ENCODE measurements at regions not wholly inside any gene's neighbourhood (a gene's known extent, or its start where the extent isn't known, plus 50 kb on each side); places are given as distances from the start of the nearest gene placed in this dataset.

GRCh38 chr14:38079886-38080285, 127.8 kb upstream of the SSTR1 start:
- CTCF ChIA-PET: no interaction called here
- H3K27ac Mint-ChIP-seq (ENCODE audit: low read depth, unreplicated experiment): no peak overlapping the region
- intact Hi-C loops (cut with micrococcal nuclease): no loop called here
- POLR2A ChIA-PET: interaction anchor here (1.2 kb wide), 1 partner anchor 8 kb away, joined by 4 read pairs; no protein-coding TSS in a partner anchor
- peaks cover 16% of the 10 kb centered on the region for H3K4me1 Mint-ChIP-seq (ENCODE audit: insufficient read depth, unreplicated experiment)
- H3K27me3 Mint-ChIP-seq (ENCODE audit: insufficient read depth, unreplicated experiment): no peaks in the 10 kb centered on the region
- no peak for TF ChIP-seq CTCF (IDR thresholded peaks at IDR 0.05; ENCODE audit: unreplicated experiment)
- no peak for DNase-seq (ENCODE audit: unreplicated experiment)
- no peak overlapping the region for H3K4me3 Mint-ChIP-seq (ENCODE audit: unreplicated experiment)
- no peaks in the 10 kb centered on the region for H3K36me3 Mint-ChIP-seq (ENCODE audit: insufficient read depth, unreplicated experiment)
- BruUV-seq (replicated peaks): no TSS peak
- H3K9me3 Mint-ChIP-seq (ENCODE audit: unreplicated experiment): no peaks in the 10 kb centered on the region

GRCh38 chr14:38080696-38081095, 127.0 kb upstream of the SSTR1 start:
- H3K27ac Mint-ChIP-seq (ENCODE audit: low read depth, unreplicated experiment): no peak overlapping the region
- peaks cover 16% of the 10 kb centered on the region for H3K4me1 Mint-ChIP-seq (ENCODE audit: insufficient read depth, unreplicated experiment)
- intact Hi-C loops (cut with micrococcal nuclease): no loop called here
- BruUV-seq (replicated peaks): no TSS peak
- ChIA-PET CTCF (interaction anchor here (0.6 to 0.7 kb wide), 3 partner anchors 28 to 1105 kb away, joined by 3 to 8 read pairs (median 3); no protein-coding TSS in a partner anchor), POLR2A (no interaction called here)
- H3K36me3 Mint-ChIP-seq (ENCODE audit: insufficient read depth, unreplicated experiment): no peaks in the 10 kb centered on the region
- no peaks in the 10 kb centered on the region for H3K27me3 Mint-ChIP-seq (ENCODE audit: insufficient read depth, unreplicated experiment)
- DNase-seq (ENCODE audit: unreplicated experiment): no peak
- no peaks in the 10 kb centered on the region for H3K9me3 Mint-ChIP-seq (ENCODE audit: unreplicated experiment)
- H3K4me3 Mint-ChIP-seq (ENCODE audit: unreplicated experiment): no peak overlapping the region
- TF ChIP-seq CTCF (IDR thresholded peaks at IDR 0.05; ENCODE audit: unreplicated experiment): no peak

- intact Hi-C loops (cut with micrococcal nuclease): no loop called here
- peaks cover 14% of the 10 kb centered on the region for H3K4me1 Mint-ChIP-seq (ENCODE audit: insufficient read depth, unreplicated experiment)
- ChIA-PET POLR2A (no interaction called here), CTCF (no interaction called here)
- TF ChIP-seq CTCF (IDR thresholded peaks at IDR 0.05; ENCODE audit: unreplicated experiment): no peak
- H3K4me3 Mint-ChIP-seq (ENCODE audit: unreplicated experiment): no peak overlapping the region
- H3K27me3 Mint-ChIP-seq (ENCODE audit: insufficient read depth, unreplicated experiment): no peaks in the 10 kb centered on the region
- no peak overlapping the region for H3K27ac Mint-ChIP-seq (ENCODE audit: low read depth, unreplicated experiment)
- H3K36me3 Mint-ChIP-seq (ENCODE audit: insufficient read depth, unreplicated experiment): no peaks in the 10 kb centered on the region
- BruUV-seq (replicated peaks): no TSS peak
- H3K9me3 Mint-ChIP-seq (ENCODE audit: unreplicated experiment): no peaks in the 10 kb centered on the region
- DNase-seq (ENCODE audit: unreplicated experiment): no peak
Observed at GRCh38 chr14:38083039-38083438, 124.7 kb upstream of the SSTR1 start.

GRCh38 chr14:38089123-38089522, 118.6 kb upstream of the SSTR1 start:
- no peaks in the 10 kb centered on the region for H3K36me3 Mint-ChIP-seq (ENCODE audit: insufficient read depth, unreplicated experiment)
- no peak overlapping the region for H3K27ac Mint-ChIP-seq (ENCODE audit: low read depth, unreplicated experiment)
- no peaks in the 10 kb centered on the region for H3K4me1 Mint-ChIP-seq (ENCODE audit: insufficient read depth, unreplicated experiment)
- peaks cover 20% of the 10 kb centered on the region for H3K9me3 Mint-ChIP-seq (ENCODE audit: unreplicated experiment)
- BruUV-seq (replicated peaks): no TSS peak
- POLR2A ChIA-PET: no interaction called here
- no peak for DNase-seq (ENCODE audit: unreplicated experiment)
- no peak for TF ChIP-seq CTCF (IDR thresholded peaks at IDR 0.05; ENCODE audit: unreplicated experiment)
- CTCF ChIA-PET: no interaction called here
- no peaks in the 10 kb centered on the region for H3K27me3 Mint-ChIP-seq (ENCODE audit: insufficient read depth, unreplicated experiment)
- no peak overlapping the region for H3K4me3 Mint-ChIP-seq (ENCODE audit: unreplicated experiment)
- intact Hi-C loops (cut with micrococcal nuclease): no loop called here
